Tibial nerve (tissue), 3 donors: ENCODE measurements at regions not wholly inside any gene's neighbourhood (a gene's known extent, or its start where the extent isn't known, plus 50 kb on each side); places are given as distances from the start of the nearest gene placed in this dataset.

Experiments used
- POLR2A ChIP-seq, 2 donors: fragments of 450-650 bp; IDR thresholded peaks; one replicate each; pipeline ENCODE4 v1.6.1; 2017; ENCODE audit warnings: antibody characterized with exemption in 2 of 2, mild to moderate bottlenecking in 2 of 2, moderate library complexity in 2 of 2
- TF ChIP-seq, protein P1 (sequence below), 5 experiments: fragments of 200-600 bp in 3 of 5; fragments of 450-650 bp in 2 of 5; sonication (generic) in 3 of 5; IDR thresholded peaks; one replicate each; pipeline ENCODE4 v1.5.1; 2016 to 2019; ENCODE audit warnings: antibody characterized with exemption in 5 of 5, mild to moderate bottlenecking in 3 of 5, moderate library complexity in 2 of 5

DNA sequence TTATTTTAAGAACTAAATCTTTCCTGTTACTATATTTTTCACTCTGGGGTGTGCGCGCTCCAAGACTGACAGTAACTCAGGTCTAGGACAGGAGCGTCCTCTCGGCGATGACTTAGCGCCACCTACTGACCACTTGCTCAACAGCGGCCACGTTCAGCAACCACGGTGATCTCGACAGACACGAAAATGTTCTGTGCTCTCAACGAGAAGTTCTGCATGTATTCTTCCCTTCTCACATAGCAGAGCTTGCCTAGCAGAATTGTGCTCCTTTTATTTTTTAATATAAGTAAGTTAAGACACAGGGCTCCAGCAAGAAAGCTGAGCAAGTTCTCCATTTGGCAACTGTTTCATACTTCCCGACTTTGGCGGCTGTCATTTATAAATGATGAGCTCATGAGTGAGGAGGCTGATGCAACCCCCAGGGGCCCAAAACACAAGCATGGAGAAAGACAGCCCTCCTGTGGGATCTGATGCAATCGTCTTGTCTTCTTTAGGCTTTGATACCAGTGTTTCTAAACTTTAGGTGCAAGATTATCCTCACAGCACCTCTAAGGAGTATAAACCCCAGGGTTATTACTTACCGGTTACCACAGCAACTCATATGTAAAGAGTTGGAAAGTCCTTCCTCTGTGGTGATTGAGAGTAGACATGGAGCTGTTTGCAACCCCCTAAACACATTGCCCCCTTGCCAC lies 92.6 kb downstream of the HHIPL2 start:
- no peak for TF ChIP-seq POLR2A (IDR thresholded peaks at IDR 0.05)
- TF ChIP-seq, protein P1, sequence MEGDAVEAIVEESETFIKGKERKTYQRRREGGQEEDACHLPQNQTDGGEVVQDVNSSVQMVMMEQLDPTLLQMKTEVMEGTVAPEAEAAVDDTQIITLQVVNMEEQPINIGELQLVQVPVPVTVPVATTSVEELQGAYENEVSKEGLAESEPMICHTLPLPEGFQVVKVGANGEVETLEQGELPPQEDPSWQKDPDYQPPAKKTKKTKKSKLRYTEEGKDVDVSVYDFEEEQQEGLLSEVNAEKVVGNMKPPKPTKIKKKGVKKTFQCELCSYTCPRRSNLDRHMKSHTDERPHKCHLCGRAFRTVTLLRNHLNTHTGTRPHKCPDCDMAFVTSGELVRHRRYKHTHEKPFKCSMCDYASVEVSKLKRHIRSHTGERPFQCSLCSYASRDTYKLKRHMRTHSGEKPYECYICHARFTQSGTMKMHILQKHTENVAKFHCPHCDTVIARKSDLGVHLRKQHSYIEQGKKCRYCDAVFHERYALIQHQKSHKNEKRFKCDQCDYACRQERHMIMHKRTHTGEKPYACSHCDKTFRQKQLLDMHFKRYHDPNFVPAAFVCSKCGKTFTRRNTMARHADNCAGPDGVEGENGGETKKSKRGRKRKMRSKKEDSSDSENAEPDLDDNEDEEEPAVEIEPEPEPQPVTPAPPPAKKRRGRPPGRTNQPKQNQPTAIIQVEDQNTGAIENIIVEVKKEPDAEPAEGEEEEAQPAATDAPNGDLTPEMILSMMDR (IDR thresholded peaks at IDR 0.05) = peak; percentile 83 to 92 (median 85)
